Tibial nerve (tissue), 4 donors: ENCODE measurements at regions not wholly inside any gene's neighbourhood (a gene's known extent, or its start where the extent isn't known, plus 50 kb on each side); places are given as distances from the start of the nearest gene placed in this dataset.

Experiments
- EP300 ChIP-seq, 2 donors: sonication (generic); formaldehyde crosslinking; IDR thresholded peaks; one replicate each; pipeline ENCODE4 v1.6.1; 2017; ENCODE audit warnings: antibody characterized with exemption in 2 of 2, mild to moderate bottlenecking in 1 of 2
- POLR2A ChIP-seq, 2 donors: fragments of 450-650 bp; IDR thresholded peaks; one replicate each; pipeline ENCODE4 v1.6.1; 2017; ENCODE audit warnings: antibody characterized with exemption in 2 of 2, mild to moderate bottlenecking in 2 of 2, moderate library complexity in 2 of 2
- TF ChIP-seq, protein P1 (sequence below), 5 experiments: fragments of 200-600 bp in 3 of 5; fragments of 450-650 bp in 2 of 5; sonication (generic) in 3 of 5; IDR thresholded peaks; one replicate each; pipeline ENCODE4 v1.5.1; 2016 to 2019; ENCODE audit warnings: antibody characterized with exemption in 5 of 5, mild to moderate bottlenecking in 3 of 5, moderate library complexity in 2 of 5

DNA sequence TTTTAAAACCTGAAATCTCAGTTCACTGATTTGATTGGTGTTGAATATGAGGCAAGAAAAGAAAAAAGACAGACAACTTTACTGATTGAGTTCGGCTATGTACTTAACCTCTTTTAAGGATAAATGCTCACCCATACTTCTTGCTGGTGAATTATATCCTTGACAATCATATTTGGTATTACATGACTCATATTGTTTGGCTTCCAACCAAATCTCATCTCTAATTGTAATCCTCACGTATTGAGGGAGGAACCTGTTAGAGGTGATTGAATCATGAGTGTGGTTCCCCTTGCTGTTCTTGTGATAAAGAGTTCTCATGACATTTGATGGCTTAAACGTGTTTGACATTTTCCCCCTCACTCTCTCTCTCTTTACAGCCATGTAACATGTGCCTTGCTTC lies 255.6 kb upstream of the IZUMO3 start:
- TF ChIP-seq, protein P1, sequence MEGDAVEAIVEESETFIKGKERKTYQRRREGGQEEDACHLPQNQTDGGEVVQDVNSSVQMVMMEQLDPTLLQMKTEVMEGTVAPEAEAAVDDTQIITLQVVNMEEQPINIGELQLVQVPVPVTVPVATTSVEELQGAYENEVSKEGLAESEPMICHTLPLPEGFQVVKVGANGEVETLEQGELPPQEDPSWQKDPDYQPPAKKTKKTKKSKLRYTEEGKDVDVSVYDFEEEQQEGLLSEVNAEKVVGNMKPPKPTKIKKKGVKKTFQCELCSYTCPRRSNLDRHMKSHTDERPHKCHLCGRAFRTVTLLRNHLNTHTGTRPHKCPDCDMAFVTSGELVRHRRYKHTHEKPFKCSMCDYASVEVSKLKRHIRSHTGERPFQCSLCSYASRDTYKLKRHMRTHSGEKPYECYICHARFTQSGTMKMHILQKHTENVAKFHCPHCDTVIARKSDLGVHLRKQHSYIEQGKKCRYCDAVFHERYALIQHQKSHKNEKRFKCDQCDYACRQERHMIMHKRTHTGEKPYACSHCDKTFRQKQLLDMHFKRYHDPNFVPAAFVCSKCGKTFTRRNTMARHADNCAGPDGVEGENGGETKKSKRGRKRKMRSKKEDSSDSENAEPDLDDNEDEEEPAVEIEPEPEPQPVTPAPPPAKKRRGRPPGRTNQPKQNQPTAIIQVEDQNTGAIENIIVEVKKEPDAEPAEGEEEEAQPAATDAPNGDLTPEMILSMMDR (IDR thresholded peaks at IDR 0.05): no peak
- TF ChIP-seq POLR2A (IDR thresholded peaks at IDR 0.05): no peak
- no peak for TF ChIP-seq EP300 (IDR thresholded peaks at IDR 0.05)
